ENCODE measurements at regions not wholly inside any gene's neighbourhood (a gene's known extent, or its start where the extent isn't known, plus 50 kb on each side); places are given as distances from the start of the nearest gene placed in this dataset.

DNA sequence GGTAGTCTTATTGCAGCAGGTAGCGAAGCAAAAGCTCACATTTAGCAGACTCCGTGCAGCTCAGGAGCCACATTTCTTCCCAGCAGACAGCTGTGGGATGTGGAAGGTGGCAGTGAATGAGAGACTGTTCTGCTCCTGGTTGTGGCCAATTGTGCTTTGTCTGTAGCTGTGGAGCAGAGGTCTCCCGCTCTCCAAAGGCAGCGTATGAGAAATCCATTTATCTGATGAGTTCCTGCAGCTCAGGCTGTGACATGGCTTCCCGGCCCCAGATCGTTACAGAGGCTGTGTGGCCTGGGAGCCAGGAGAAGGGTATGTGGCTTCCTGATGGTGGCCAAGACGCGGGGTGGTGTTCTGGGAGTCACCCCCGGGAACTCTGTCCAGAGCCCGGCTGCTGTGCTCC lies 64.5 kb upstream of the KIF16B start:
- TF ChIP-seq, protein P1, sequence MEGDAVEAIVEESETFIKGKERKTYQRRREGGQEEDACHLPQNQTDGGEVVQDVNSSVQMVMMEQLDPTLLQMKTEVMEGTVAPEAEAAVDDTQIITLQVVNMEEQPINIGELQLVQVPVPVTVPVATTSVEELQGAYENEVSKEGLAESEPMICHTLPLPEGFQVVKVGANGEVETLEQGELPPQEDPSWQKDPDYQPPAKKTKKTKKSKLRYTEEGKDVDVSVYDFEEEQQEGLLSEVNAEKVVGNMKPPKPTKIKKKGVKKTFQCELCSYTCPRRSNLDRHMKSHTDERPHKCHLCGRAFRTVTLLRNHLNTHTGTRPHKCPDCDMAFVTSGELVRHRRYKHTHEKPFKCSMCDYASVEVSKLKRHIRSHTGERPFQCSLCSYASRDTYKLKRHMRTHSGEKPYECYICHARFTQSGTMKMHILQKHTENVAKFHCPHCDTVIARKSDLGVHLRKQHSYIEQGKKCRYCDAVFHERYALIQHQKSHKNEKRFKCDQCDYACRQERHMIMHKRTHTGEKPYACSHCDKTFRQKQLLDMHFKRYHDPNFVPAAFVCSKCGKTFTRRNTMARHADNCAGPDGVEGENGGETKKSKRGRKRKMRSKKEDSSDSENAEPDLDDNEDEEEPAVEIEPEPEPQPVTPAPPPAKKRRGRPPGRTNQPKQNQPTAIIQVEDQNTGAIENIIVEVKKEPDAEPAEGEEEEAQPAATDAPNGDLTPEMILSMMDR (IDR thresholded peaks at IDR 0.05) = no peak
- no peaks in the 10 kb centered on the region for H3K4me1 Mint-ChIP-seq (ENCODE audit: low read depth)
- CTCF ChIA-PET = no interaction called here
- H3K36me3 ChIP-seq (ENCODE audit: insufficient read depth, low read length) = no peaks in the 10 kb centered on the region
- DNase-seq (no peak), ATAC-seq (ENCODE audit: poor library complexity) (no peak)
- no peaks in the 10 kb centered on the region for H3K9me3 ChIP-seq (ENCODE audit: control insufficient read depth in 1 of 2, insufficient read depth in 1 of 2, low read length in 2 of 2)
- H3K27ac Mint-ChIP-seq = no peak overlapping the region
- no peaks in the 10 kb centered on the region for H3K9me3 Mint-ChIP-seq
- H3K36me3 Mint-ChIP-seq (ENCODE audit: low read depth) = no peaks in the 10 kb centered on the region
- no peak overlapping the region for H3K4me3 Mint-ChIP-seq
- peaks cover 20% of the 10 kb centered on the region for H3K27me3 Mint-ChIP-seq
- intact Hi-C loops (cut with DNase I, micrococcal nuclease) = no loop called here
- no peak overlapping the region for H3K27ac ChIP-seq (ENCODE audit: low read depth in 1 of 2, low read length in 2 of 2)
- no peak overlapping the region for H3K4me3 ChIP-seq (ENCODE audit: low read length)
- H3K27me3 ChIP-seq (ENCODE audit: control insufficient read depth in 1 of 2, insufficient read depth in 2 of 2, low read length in 2 of 2) = peaks cover 0 to 4% of the 10 kb centered on the region in 2 experiments
- POLR2A ChIA-PET = no interaction called here
- no peaks in the 10 kb centered on the region for H3K4me1 ChIP-seq (ENCODE audit: insufficient read depth, low read length)

DNA sequence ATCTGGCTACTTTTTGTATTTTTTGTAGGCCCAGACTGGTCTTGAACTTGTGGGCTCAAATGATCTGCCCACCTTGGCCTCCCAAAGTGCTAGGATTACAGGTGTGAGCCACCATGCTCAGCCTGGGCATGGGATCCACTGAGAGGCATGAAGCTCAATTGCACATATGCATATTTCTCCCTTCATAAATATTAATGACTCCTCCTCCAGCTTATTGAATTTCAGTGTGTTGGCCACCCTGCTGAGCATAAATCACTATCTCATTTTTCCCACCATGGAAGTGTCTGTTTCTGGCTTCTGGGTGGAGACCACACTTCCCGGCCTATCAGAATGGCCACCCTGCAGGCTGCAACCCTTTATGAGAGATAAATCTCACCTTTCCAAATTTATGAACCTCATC lies 53.6 kb upstream of the KIF16B start:
- ATAC-seq (ENCODE audit: poor library complexity) = no peak
- intact Hi-C loops (cut with DNase I, micrococcal nuclease) = no loop called here
- Mint-ChIP-seq H3K4me1 (ENCODE audit: low read depth) (no peaks in the 10 kb centered on the region), H3K36me3 (ENCODE audit: low read depth) (no peaks in the 10 kb centered on the region), H3K9me3 (no peaks in the 10 kb centered on the region), H3K4me3 (no peak overlapping the region), H3K27ac (no peak overlapping the region), H3K27me3 (peaks cover 5% of the 10 kb centered on the region)
- no peak overlapping the region for H3K27ac ChIP-seq (ENCODE audit: low read depth in 1 of 2, low read length in 2 of 2)
- H3K4me3 ChIP-seq (ENCODE audit: low read length) = no peak overlapping the region
- POLR2A ChIA-PET = no interaction called here
- DNase-seq = no peak
- CTCF ChIA-PET = no interaction called here
- H3K36me3 ChIP-seq (ENCODE audit: insufficient read depth, low read length) = no peaks in the 10 kb centered on the region
- H3K4me1 ChIP-seq (ENCODE audit: insufficient read depth, low read length) = no peaks in the 10 kb centered on the region
- peaks cover 0 to 5% of the 10 kb centered on the region in 2 experiments for H3K9me3 ChIP-seq (ENCODE audit: control insufficient read depth in 1 of 2, insufficient read depth in 1 of 2, low read length in 2 of 2)
- TF ChIP-seq, protein P1 (IDR thresholded peaks at IDR 0.05) = no peak
- no peaks in the 10 kb centered on the region for H3K27me3 ChIP-seq (ENCODE audit: control insufficient read depth in 1 of 2, insufficient read depth in 2 of 2, low read length in 2 of 2)

DNA sequence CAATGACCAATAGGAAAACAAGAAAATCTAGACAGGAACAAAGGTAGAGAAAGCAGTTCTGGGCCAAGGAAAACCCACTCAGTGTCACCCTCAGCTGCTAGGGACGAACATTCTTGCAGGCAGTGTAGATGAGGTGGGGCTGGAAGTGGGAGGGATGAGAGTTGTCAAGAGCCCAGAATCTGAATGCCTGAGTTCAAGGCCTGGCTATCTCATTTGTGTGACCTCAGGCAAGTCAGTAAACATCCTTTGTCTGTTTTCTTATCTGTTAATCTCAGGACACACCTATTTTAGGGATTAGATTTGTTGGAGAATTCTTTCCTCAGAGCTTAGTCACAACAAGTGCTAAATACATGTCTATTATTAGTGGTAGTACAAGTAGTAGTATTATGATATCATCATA lies 50.9 kb upstream of the KIF16B start:
- DNase-seq (no peak), ATAC-seq (ENCODE audit: poor library complexity) (no peak)
- H3K27me3 Mint-ChIP-seq = peaks cover 5% of the 10 kb centered on the region
- H3K27ac Mint-ChIP-seq = no peak overlapping the region
- intact Hi-C loops (cut with DNase I, micrococcal nuclease) = no loop called here
- no peaks in the 10 kb centered on the region for H3K36me3 Mint-ChIP-seq (ENCODE audit: low read depth)
- H3K4me1 Mint-ChIP-seq (ENCODE audit: low read depth) = no peaks in the 10 kb centered on the region
- no peak overlapping the region for H3K4me3 ChIP-seq (ENCODE audit: low read length)
- H3K36me3 ChIP-seq (ENCODE audit: insufficient read depth, low read length) = no peaks in the 10 kb centered on the region
- TF ChIP-seq, protein P1 (IDR thresholded peaks at IDR 0.05) = no peak
- H3K4me1 ChIP-seq (ENCODE audit: insufficient read depth, low read length) = no peaks in the 10 kb centered on the region
- POLR2A ChIA-PET = no interaction called here
- peaks cover 0 to 7% of the 10 kb centered on the region in 2 experiments for H3K9me3 ChIP-seq (ENCODE audit: control insufficient read depth in 1 of 2, insufficient read depth in 1 of 2, low read length in 2 of 2)
- no peaks in the 10 kb centered on the region for H3K27me3 ChIP-seq (ENCODE audit: control insufficient read depth in 1 of 2, insufficient read depth in 2 of 2, low read length in 2 of 2)
- H3K9me3 Mint-ChIP-seq = no peaks in the 10 kb centered on the region
- CTCF ChIA-PET = no interaction called here
- H3K4me3 Mint-ChIP-seq = no peak overlapping the region
- H3K27ac ChIP-seq (ENCODE audit: low read depth in 1 of 2, low read length in 2 of 2) = no peak overlapping the region
